ENCODE measurements at regions not wholly inside any gene's neighbourhood (a gene's known extent, or its start where the extent isn't known, plus 50 kb on each side); places are given as distances from the start of the nearest gene placed in this dataset.

DNA sequence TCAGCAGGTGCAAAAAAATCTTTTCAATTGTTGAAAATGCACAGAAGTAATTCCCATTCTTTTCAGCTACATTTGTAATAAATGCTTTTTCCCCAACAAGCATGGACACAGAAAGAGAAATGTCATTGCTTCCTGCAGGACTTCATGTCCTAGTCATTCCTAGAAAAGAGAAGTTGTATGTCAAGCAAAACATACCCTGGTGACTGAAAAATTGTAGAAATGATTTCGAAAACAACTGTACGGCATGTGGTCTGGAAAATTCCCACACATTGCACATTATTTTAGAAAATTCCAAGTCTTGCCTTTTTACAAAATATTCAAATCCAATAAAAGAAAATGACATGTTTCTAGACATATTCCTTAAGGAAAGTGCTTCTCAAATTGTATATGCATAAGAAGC lies 50.4 kb upstream of the ALCAM start:
- DNase-seq (ENCODE audit: low read depth) = no peak
- TF ChIP-seq, protein P1, sequence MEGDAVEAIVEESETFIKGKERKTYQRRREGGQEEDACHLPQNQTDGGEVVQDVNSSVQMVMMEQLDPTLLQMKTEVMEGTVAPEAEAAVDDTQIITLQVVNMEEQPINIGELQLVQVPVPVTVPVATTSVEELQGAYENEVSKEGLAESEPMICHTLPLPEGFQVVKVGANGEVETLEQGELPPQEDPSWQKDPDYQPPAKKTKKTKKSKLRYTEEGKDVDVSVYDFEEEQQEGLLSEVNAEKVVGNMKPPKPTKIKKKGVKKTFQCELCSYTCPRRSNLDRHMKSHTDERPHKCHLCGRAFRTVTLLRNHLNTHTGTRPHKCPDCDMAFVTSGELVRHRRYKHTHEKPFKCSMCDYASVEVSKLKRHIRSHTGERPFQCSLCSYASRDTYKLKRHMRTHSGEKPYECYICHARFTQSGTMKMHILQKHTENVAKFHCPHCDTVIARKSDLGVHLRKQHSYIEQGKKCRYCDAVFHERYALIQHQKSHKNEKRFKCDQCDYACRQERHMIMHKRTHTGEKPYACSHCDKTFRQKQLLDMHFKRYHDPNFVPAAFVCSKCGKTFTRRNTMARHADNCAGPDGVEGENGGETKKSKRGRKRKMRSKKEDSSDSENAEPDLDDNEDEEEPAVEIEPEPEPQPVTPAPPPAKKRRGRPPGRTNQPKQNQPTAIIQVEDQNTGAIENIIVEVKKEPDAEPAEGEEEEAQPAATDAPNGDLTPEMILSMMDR (conservative IDR thresholded peaks at IDR 0.05; ENCODE audit: low read depth, low read length) = no peak
- no peak overlapping the region for H3K4me3 ChIP-seq (ENCODE audit: low read depth, low read length)
